Thyroid gland (tissue), 4 donors: ENCODE measurements at regions not wholly inside any gene's neighbourhood (a gene's known extent, or its start where the extent isn't known, plus 50 kb on each side); places are given as distances from the start of the nearest gene placed in this dataset.

Experiments used
- POLR2A ChIP-seq, 2 donors: fragments of 450-650 bp; IDR thresholded peaks; one replicate each; pipeline ENCODE4 v1.6.1; 2017; ENCODE audit warnings: antibody characterized with exemption in 2 of 2, mild to moderate bottlenecking in 2 of 2, moderate library complexity in 1 of 2
- TF ChIP-seq, protein P1 (sequence below), 6 experiments: fragments of 200-600 bp in 3 of 6; fragments of 450-650 bp in 3 of 6; sonication (generic) in 3 of 6; IDR thresholded peaks; one replicate each; pipeline ENCODE4 v1.5.1; 2016 to 2019; ENCODE audit warnings: antibody characterized with exemption in 6 of 6, mild to moderate bottlenecking in 2 of 6, inconsistent platforms in 1 of 6, moderate library complexity in 1 of 6

- TF ChIP-seq, protein P1, sequence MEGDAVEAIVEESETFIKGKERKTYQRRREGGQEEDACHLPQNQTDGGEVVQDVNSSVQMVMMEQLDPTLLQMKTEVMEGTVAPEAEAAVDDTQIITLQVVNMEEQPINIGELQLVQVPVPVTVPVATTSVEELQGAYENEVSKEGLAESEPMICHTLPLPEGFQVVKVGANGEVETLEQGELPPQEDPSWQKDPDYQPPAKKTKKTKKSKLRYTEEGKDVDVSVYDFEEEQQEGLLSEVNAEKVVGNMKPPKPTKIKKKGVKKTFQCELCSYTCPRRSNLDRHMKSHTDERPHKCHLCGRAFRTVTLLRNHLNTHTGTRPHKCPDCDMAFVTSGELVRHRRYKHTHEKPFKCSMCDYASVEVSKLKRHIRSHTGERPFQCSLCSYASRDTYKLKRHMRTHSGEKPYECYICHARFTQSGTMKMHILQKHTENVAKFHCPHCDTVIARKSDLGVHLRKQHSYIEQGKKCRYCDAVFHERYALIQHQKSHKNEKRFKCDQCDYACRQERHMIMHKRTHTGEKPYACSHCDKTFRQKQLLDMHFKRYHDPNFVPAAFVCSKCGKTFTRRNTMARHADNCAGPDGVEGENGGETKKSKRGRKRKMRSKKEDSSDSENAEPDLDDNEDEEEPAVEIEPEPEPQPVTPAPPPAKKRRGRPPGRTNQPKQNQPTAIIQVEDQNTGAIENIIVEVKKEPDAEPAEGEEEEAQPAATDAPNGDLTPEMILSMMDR (IDR thresholded peaks at IDR 0.05) = peak; percentile 25 to 96 (median 50)
- no peak for TF ChIP-seq POLR2A (IDR thresholded peaks at IDR 0.05)
These were observed 122.3 kb upstream of the FHL2 start for GRCh38 chr2:105521176-105521575.
